Activated B cell treated with CpG ODN at 0.5 μM for 24 hours (primary cell): ENCODE measurements at regions not wholly inside any gene's neighbourhood (a gene's known extent, or its start where the extent isn't known, plus 50 kb on each side); places are given as distances from the start of the nearest gene placed in this dataset.
"Not testable (repeated sequence)": the region's sequence is repeated elsewhere in the genome, so short reads cannot be mapped to it uniquely, and the experiment has no call there.

Experiments used
- ATAC-seq: fragments of 200-7000 bp; cut with Tn5 transposase; one replicate; pipeline ENCODE4 v1.10.0; 2021; ENCODE audit warnings: low read depth, mild to moderate bottlenecking, moderate library complexity
- CTCF ChIA-PET: fragments of 350-600 bp; sonication (Branson Sonifier 250); formaldehyde crosslinking; loops from one replicate; lab custom pipeline; 2021; ENCODE audit warnings: antibody characterized with exemption; lab: Charles Lee
- POLR2A ChIA-PET: fragments of 350-600 bp; sonication (Branson Sonifier 250); formaldehyde crosslinking; loops from one replicate; lab custom pipeline; 2021; ENCODE audit warnings: antibody characterized with exemption; lab: Charles Lee
- DNase-seq: peaks from one replicate; pipeline ENCODE4 v3.0.0; 2022
- H3K27ac Mint-ChIP-seq: one replicate; pipeline ENCODE4 v1.8.0; 2020; ENCODE audit warnings: mixed read lengths
- H3K27me3 Mint-ChIP-seq: one replicate; pipeline ENCODE4 v1.8.0; 2021; ENCODE audit warnings: mixed read lengths
- H3K36me3 Mint-ChIP-seq: one replicate; pipeline ENCODE4 v1.8.0; 2021; ENCODE audit warnings: low read depth, mixed read lengths
- H3K4me1 Mint-ChIP-seq: one replicate; pipeline ENCODE4 v1.8.0; 2021; ENCODE audit warnings: mixed read lengths
- H3K4me3 Mint-ChIP-seq: one replicate; pipeline ENCODE4 v1.8.0; 2020; ENCODE audit warnings: mild to moderate bottlenecking, mixed read lengths
- H3K9me3 Mint-ChIP-seq: one replicate; pipeline ENCODE4 v1.8.0; 2020; ENCODE audit warnings: mixed read lengths
- intact Hi-C: fragments of 100-400 bp; cut with micrococcal nuclease; formaldehyde crosslinking; loops from one replicate; pipeline ENCODE4 v1.15.1; 2024
- TF ChIP-seq, protein P1 (sequence below): fragments of 200-600 bp; IDR thresholded peaks from one replicate; pipeline ENCODE4 v1.8.0; 2022; ENCODE audit warnings: antibody characterized with exemption, mild to moderate bottlenecking

- Mint-ChIP-seq H3K4me3 (no peak overlapping the region), H3K9me3 (no peaks in the 10 kb centered on the region), H3K4me1 (peaks cover 12% of the 10 kb centered on the region), H3K27ac (no peak overlapping the region), H3K36me3 (no peaks in the 10 kb centered on the region), H3K27me3 (peaks cover 7% of the 10 kb centered on the region)
- ChIA-PET CTCF (interaction anchor here (0.6 to 4.6 kb wide), 14 partner anchors 8 to 187 kb away, joined by 3 to 33 read pairs (median 3); no protein-coding TSS in a partner anchor), POLR2A (no interaction called here)
- ATAC-seq (peak; percentile 83), DNase-seq (peak; percentile 20)
- TF ChIP-seq, protein P1, sequence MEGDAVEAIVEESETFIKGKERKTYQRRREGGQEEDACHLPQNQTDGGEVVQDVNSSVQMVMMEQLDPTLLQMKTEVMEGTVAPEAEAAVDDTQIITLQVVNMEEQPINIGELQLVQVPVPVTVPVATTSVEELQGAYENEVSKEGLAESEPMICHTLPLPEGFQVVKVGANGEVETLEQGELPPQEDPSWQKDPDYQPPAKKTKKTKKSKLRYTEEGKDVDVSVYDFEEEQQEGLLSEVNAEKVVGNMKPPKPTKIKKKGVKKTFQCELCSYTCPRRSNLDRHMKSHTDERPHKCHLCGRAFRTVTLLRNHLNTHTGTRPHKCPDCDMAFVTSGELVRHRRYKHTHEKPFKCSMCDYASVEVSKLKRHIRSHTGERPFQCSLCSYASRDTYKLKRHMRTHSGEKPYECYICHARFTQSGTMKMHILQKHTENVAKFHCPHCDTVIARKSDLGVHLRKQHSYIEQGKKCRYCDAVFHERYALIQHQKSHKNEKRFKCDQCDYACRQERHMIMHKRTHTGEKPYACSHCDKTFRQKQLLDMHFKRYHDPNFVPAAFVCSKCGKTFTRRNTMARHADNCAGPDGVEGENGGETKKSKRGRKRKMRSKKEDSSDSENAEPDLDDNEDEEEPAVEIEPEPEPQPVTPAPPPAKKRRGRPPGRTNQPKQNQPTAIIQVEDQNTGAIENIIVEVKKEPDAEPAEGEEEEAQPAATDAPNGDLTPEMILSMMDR = peak; percentile 33
- intact Hi-C loops = loop anchor here (1.0 to 5.0 kb wide), 3 partner anchors 20 to 187 kb away; no protein-coding TSS in a partner anchor
These were observed 240.1 kb upstream of the OR4E1 start for GRCh38 chr14:21913759-21914158.

- Mint-ChIP-seq H3K9me3 (no peaks in the 10 kb centered on the region), H3K27me3 (peaks cover 15% of the 10 kb centered on the region), H3K4me3 (no peak overlapping the region), H3K27ac (no peak overlapping the region), H3K4me1 (peaks cover 3% of the 10 kb centered on the region), H3K36me3 (no peaks in the 10 kb centered on the region)
- ATAC-seq = no peak
- TF ChIP-seq, protein P1 = no peak
- DNase-seq = no peak
- intact Hi-C loops = loop anchor here (5.0 kb wide), 1 partner anchor 170 kb away; no protein-coding TSS in a partner anchor
- POLR2A ChIA-PET = no interaction called here
- CTCF ChIA-PET = interaction anchor here (0.6 to 4.6 kb wide), 5 partner anchors 11 to 176 kb away, joined by 3 to 33 read pairs (median 4); no protein-coding TSS in a partner anchor
These were observed 238.7 kb upstream of the OR4E1 start for GRCh38 chr14:21912367-21912766.

- intact Hi-C loops = loop anchor here (5.0 kb wide), 1 partner anchor 170 kb away; no protein-coding TSS in a partner anchor
- TF ChIP-seq, protein P1 = no peak
- POLR2A ChIA-PET = no interaction called here
These were observed 238.3 kb upstream of the OR4E1 start for GRCh38 chr14:21911877-21912276.

DNA sequence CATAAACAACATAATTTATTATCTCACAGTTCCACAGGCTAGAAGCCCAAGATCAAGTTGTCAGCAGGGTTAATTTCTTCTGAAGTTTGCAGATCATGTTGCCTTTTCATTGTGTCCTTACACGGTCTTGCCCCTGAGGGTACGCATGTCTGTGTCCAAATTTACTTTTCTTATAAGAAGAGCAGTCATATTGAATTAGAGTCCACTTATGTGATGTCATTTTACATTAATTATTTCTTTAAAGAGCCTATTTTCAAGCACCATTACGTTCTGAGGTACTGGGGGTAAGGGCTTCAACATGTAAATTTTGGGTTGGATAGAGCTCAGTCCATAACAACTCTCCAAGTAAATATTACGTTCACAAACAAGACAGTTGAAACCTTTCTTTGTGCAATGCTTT lies 236.6 kb upstream of the OR4E1 start:
- CTCF ChIA-PET = interaction anchor here (0.8 kb wide), 1 partner anchor 24 kb away, joined by 3 read pairs; no protein-coding TSS in a partner anchor

More at GRCh38 chr14:21911877-21912276, 238.3 kb upstream of the OR4E1 start:
- Mint-ChIP-seq H3K9me3 (no peaks in the 10 kb centered on the region), H3K4me1 (peaks cover 3% of the 10 kb centered on the region), H3K27me3 (peaks cover 18% of the 10 kb centered on the region), H3K36me3 (no peaks in the 10 kb centered on the region), H3K4me3 (no peak overlapping the region), H3K27ac (no peak overlapping the region)
- DNase-seq (no peak), ATAC-seq (no peak)
- CTCF ChIA-PET = interaction anchor here (0.6 to 4.6 kb wide), 4 partner anchors 11 to 177 kb away, joined by 3 to 33 read pairs (median 4); no protein-coding TSS in a partner anchor

DNA sequence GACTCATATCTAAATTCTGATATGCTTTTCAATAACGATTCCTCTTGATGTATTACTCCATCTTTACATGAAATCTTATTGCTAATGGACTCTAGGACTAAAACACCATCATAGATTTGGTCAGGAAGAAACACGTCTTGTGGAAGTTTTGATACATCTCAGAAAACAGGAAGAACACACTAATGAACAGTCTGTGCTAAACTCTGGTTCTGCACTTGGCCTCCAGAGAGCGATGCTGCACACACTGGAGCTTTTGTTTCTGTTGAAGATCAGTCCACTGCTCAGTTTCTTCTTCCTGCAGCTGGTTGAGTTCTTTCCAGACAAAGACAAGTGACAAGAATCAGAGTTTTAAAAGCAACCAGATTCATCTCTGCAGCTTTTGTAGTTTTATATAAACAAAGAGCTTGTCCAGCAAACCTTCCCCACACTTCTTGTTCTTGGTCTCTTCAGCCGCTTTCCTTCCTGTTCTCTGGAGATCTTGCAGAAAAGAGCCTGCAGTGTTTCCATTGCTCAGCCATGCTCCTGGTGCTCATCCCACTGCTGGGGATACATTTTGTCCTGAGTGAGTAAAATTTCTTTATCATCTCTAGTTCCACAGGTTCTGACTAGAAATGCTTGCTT lies 229.1 kb upstream of the OR4E1 start:
- Mint-ChIP-seq H3K9me3 (peaks cover 2% of the 10 kb centered on the region), H3K36me3 (no peaks in the 10 kb centered on the region), H3K27me3 (peaks cover 21% of the 10 kb centered on the region), H3K4me1 (peaks cover 6% of the 10 kb centered on the region), H3K4me3 (no peak overlapping the region), H3K27ac (no peak overlapping the region)
- ATAC-seq = peak; percentile 49
- CTCF ChIA-PET = no interaction called here
- TF ChIP-seq, protein P1 = no peak
- POLR2A ChIA-PET = no interaction called here
- intact Hi-C loops = no loop called here
- no peak for DNase-seq

More for the DNA sequence above, 236.6 kb upstream of the OR4E1 start:
- POLR2A ChIA-PET = no interaction called here
- TF ChIP-seq, protein P1 = no peak
- intact Hi-C loops = loop anchor here (5.0 kb wide), 1 partner anchor 172 kb away; no protein-coding TSS in a partner anchor
- Mint-ChIP-seq H3K9me3 (no peaks in the 10 kb centered on the region), H3K4me1 (peaks cover 3% of the 10 kb centered on the region), H3K27ac (no peak overlapping the region), H3K4me3 (no peak overlapping the region), H3K27me3 (peaks cover 29% of the 10 kb centered on the region), H3K36me3 (no peaks in the 10 kb centered on the region)
- DNase-seq (no peak), ATAC-seq (no peak)

GRCh38 chr14:21894898-21895194 lies 221.2 kb upstream of the OR4E1 start:
- H3K4me3 Mint-ChIP-seq, H3K27ac Mint-ChIP-seq, ATAC-seq, H3K36me3 Mint-ChIP-seq, H3K9me3 Mint-ChIP-seq, intact Hi-C loops, POLR2A ChIA-PET, DNase-seq, CTCF ChIA-PET, H3K4me1 Mint-ChIP-seq: not testable (repeated sequence)
- peaks cover 31% of the 10 kb centered on the region for H3K27me3 Mint-ChIP-seq
